ENCODE measurements at regions not wholly inside any gene's neighbourhood (a gene's known extent, or its start where the extent isn't known, plus 50 kb on each side); places are given as distances from the start of the nearest gene placed in this dataset.

- no peak for TF ChIP-seq CTCF (conservative IDR thresholded peaks at IDR 0.05)
Measured at GRCh38 chr19:56994251-56995017, 125.4 kb upstream of the USP29 start.

GRCh38 chr19:56995303-56995702, 124.5 kb upstream of the USP29 start:
- no peak for TF ChIP-seq CTCF (conservative IDR thresholded peaks at IDR 0.05)

More at GRCh38 chr19:56994251-56995017, 125.4 kb upstream of the USP29 start:
- H3K27ac ChIP-seq = no peak overlapping the region

GRCh38 chr19:57002195-57002601, 117.6 kb upstream of the USP29 start:
- H3K27ac ChIP-seq = no peak overlapping the region
- TF ChIP-seq CTCF (conservative IDR thresholded peaks at IDR 0.05) = no peak

More at GRCh38 chr19:56995303-56995702, 124.5 kb upstream of the USP29 start:
- H3K27ac ChIP-seq = no peak overlapping the region

GRCh38 chr19:57002710-57003109, 117.1 kb upstream of the USP29 start:
- no peak for TF ChIP-seq CTCF (conservative IDR thresholded peaks at IDR 0.05)

GRCh38 chr19:57004418-57004817, 115.4 kb upstream of the USP29 start:
- no peak overlapping the region for H3K27ac ChIP-seq
- TF ChIP-seq CTCF (conservative IDR thresholded peaks at IDR 0.05) = no peak

More at GRCh38 chr19:57002710-57003109, 117.1 kb upstream of the USP29 start:
- no peak overlapping the region for H3K27ac ChIP-seq

- no peak for TF ChIP-seq CTCF (conservative IDR thresholded peaks at IDR 0.05)
- no peak overlapping the region for H3K27ac ChIP-seq
Measured at GRCh38 chr19:57008432-57008831, 111.4 kb upstream of the USP29 start.

GRCh38 chr19:57010541-57010940, 109.2 kb upstream of the USP29 start:
- H3K27ac ChIP-seq = no peak overlapping the region
- TF ChIP-seq CTCF (conservative IDR thresholded peaks at IDR 0.05) = no peak
